Fibroblast of lung (primary cell): ENCODE measurements at regions not wholly inside any gene's neighbourhood (a gene's known extent, or its start where the extent isn't known, plus 50 kb on each side); places are given as distances from the start of the nearest gene placed in this dataset.

Experiments
- DNase-seq, 2 donors: peaks; one replicate each; pipeline versions ENCODE4 v3.0.0 to v3.0.0-alpha.2; 2010; ENCODE audit warnings: low read depth in 2 of 2
- H2AFZ ChIP-seq: 2 replicates; pipeline ENCODE4 v1.5.1; 2012; ENCODE audit warnings: low read length, control low read depth, inconsistent platforms
- H3K27ac ChIP-seq: 2 replicates; pipeline ENCODE4 v1.5.1; 2011; ENCODE audit warnings: low read length, control low read depth; ENCODE audit not compliant: insufficient read depth
- H3K27me3 ChIP-seq: 2 replicates; pipeline ENCODE4 v1.5.1; 2011; ENCODE audit warnings: mild to moderate bottlenecking, low read length; ENCODE audit not compliant: control insufficient read depth, insufficient read depth
- H3K36me3 ChIP-seq: 2 replicates; pipeline ENCODE4 v1.5.1; 2011; ENCODE audit warnings: low read length; ENCODE audit not compliant: control insufficient read depth, insufficient read depth
- H3K4me1 ChIP-seq: 2 replicates; pipeline ENCODE4 v1.5.1; 2011; ENCODE audit warnings: low read length; ENCODE audit not compliant: control insufficient read depth, insufficient read depth; ENCODE audit errors: extremely low read depth
- H3K4me2 ChIP-seq: 2 replicates; pipeline ENCODE4 v1.5.1; 2011; ENCODE audit warnings: low read length, control low read depth; ENCODE audit not compliant: insufficient read depth; ENCODE audit errors: extremely low read depth
- H3K4me3 ChIP-seq, 4 experiments: fragments of 200-600 bp in 1 of 4; sonication (generic) in 1 of 4; replicated peaks in 1 of 4; 2 replicates each; pipeline ENCODE4 v1.5.1; 2011 to 2016; ENCODE audit warnings: low read length in 4 of 4, low read depth in 3 of 4, mild to moderate bottlenecking in 3 of 4, control low read depth in 2 of 4, inconsistent platforms in 1 of 4, mixed read lengths in 1 of 4; ENCODE audit not compliant: insufficient read depth in 1 of 4; ENCODE audit errors: control extremely low read depth in 1 of 4
- H3K79me2 ChIP-seq: 2 replicates; pipeline ENCODE4 v1.5.1; 2012; ENCODE audit warnings: mild to moderate bottlenecking, low read length, inconsistent platforms; ENCODE audit not compliant: control insufficient read depth, insufficient read depth
- H3K9ac ChIP-seq: 2 replicates; pipeline ENCODE4 v1.5.1; 2011; ENCODE audit warnings: mild to moderate bottlenecking, low read length, control low read depth; ENCODE audit not compliant: insufficient read depth
- H3K9me3 ChIP-seq: 2 replicates; pipeline ENCODE4 v1.5.1; 2012; ENCODE audit warnings: low read depth, low read length; ENCODE audit not compliant: control insufficient read depth, insufficient read depth
- H4K20me1 ChIP-seq: 2 replicates; pipeline ENCODE4 v1.5.1; 2011; ENCODE audit warnings: low read length; ENCODE audit not compliant: control insufficient read depth, insufficient read depth; ENCODE audit errors: extremely low read depth
- EZH2 ChIP-seq: IDR thresholded peaks from 2 replicates; pipeline ENCODE4 v1.5.1; 2012; ENCODE audit warnings: low read length, control low read depth, mild to moderate bottlenecking; ENCODE audit errors: missing control alignments
- TF ChIP-seq, protein P1 (sequence below), 2 donors: IDR thresholded peaks in 1 of 2; conservative IDR thresholded peaks in 1 of 2; 1 replicate in 1 of 2; 2 replicates in 1 of 2; pipeline ENCODE4 v1.5.1; 2011 to 2012; ENCODE audit warnings: low read length in 2 of 2, control low read depth in 1 of 2, inconsistent platforms in 1 of 2, low read depth in 1 of 2, mild to moderate bottlenecking in 1 of 2

GRCh38 chr16:79864781-79865391, 264.3 kb upstream of the MAF start:
- H3K4me3 ChIP-seq = no peak overlapping the region
- TF ChIP-seq EZH2 = no peak
- TF ChIP-seq, protein P1, sequence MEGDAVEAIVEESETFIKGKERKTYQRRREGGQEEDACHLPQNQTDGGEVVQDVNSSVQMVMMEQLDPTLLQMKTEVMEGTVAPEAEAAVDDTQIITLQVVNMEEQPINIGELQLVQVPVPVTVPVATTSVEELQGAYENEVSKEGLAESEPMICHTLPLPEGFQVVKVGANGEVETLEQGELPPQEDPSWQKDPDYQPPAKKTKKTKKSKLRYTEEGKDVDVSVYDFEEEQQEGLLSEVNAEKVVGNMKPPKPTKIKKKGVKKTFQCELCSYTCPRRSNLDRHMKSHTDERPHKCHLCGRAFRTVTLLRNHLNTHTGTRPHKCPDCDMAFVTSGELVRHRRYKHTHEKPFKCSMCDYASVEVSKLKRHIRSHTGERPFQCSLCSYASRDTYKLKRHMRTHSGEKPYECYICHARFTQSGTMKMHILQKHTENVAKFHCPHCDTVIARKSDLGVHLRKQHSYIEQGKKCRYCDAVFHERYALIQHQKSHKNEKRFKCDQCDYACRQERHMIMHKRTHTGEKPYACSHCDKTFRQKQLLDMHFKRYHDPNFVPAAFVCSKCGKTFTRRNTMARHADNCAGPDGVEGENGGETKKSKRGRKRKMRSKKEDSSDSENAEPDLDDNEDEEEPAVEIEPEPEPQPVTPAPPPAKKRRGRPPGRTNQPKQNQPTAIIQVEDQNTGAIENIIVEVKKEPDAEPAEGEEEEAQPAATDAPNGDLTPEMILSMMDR (conservative IDR thresholded peaks at IDR 0.05 in 1 of 2, IDR thresholded peaks at IDR 0.05 in 1 of 2; ENCODE audit: low read depth in 1 of 2, low read length in 2 of 2) = no peak
- no peaks in the 10 kb centered on the region for H3K4me1 ChIP-seq
- no peaks in the 10 kb centered on the region for H3K79me2 ChIP-seq
- no peaks in the 10 kb centered on the region for H3K36me3 ChIP-seq
- H4K20me1 ChIP-seq = no peaks in the 10 kb centered on the region
- no peaks in the 10 kb centered on the region for H3K9me3 ChIP-seq
- no peaks in the 10 kb centered on the region for H3K27me3 ChIP-seq
- no peak overlapping the region for H3K9ac ChIP-seq
- no peak overlapping the region for H3K27ac ChIP-seq
- H3K4me2 ChIP-seq = no peak overlapping the region
- H2AFZ ChIP-seq = no peak overlapping the region
- no peak for DNase-seq

- Histone ChIP-seq H3K4me3 (no peak overlapping the region), H3K79me2 (no peaks in the 10 kb centered on the region), H3K27ac (no peak overlapping the region), H3K9me3 (no peaks in the 10 kb centered on the region), H3K27me3 (no peaks in the 10 kb centered on the region), H3K4me2 (no peak overlapping the region), H3K9ac (no peak overlapping the region), H4K20me1 (no peaks in the 10 kb centered on the region), H3K4me1 (no peaks in the 10 kb centered on the region), H3K36me3 (no peaks in the 10 kb centered on the region), H2AFZ (no peak overlapping the region)
- TF ChIP-seq EZH2 = no peak
- TF ChIP-seq, protein P1 (conservative IDR thresholded peaks at IDR 0.05 in 1 of 2, IDR thresholded peaks at IDR 0.05 in 1 of 2; ENCODE audit: low read depth in 1 of 2, low read length in 2 of 2) = no peak
- DNase-seq = no peak
Measured at GRCh38 chr16:79864032-79864780, 263.7 kb upstream of the MAF start.

GRCh38 chr16:79863128-79864031, 262.8 kb upstream of the MAF start:
- Histone ChIP-seq H3K4me3 (no peak overlapping the region), H3K27me3 (no peaks in the 10 kb centered on the region), H3K27ac (no peak overlapping the region), H2AFZ (no peak overlapping the region), H3K4me2 (no peak overlapping the region), H3K79me2 (no peaks in the 10 kb centered on the region), H3K4me1 (no peaks in the 10 kb centered on the region), H4K20me1 (no peaks in the 10 kb centered on the region), H3K36me3 (no peaks in the 10 kb centered on the region), H3K9me3 (no peaks in the 10 kb centered on the region), H3K9ac (no peak overlapping the region)
- TF ChIP-seq, protein P1 (conservative IDR thresholded peaks at IDR 0.05 in 1 of 2, IDR thresholded peaks at IDR 0.05 in 1 of 2; ENCODE audit: low read depth in 1 of 2, low read length in 2 of 2) = no peak
- TF ChIP-seq EZH2 = no peak
- DNase-seq = no peak
